ENCODE measurements at regions not wholly inside any gene's neighbourhood (a gene's known extent, or its start where the extent isn't known, plus 50 kb on each side); places are given as distances from the start of the nearest gene placed in this dataset.

DNA sequence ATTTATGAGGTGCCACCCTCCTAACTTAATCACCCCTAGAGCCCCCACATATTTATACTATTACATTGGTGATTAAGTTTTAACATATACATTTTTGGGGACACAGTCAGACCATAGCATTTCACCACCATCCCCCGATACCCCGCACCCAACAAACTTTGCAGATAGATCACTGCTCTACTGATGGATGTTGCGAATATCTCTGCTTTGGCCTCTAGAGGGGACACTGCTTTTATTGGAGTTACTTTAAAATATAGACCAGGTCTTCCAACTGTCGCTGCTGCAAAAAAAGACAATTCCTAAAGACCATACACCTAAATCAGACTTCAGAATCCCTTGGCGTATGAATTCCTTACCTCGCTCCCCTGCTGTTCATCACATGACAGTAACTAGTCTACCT lies 115.8 kb upstream of the FSHR start:
- CTCF ChIA-PET: no interaction called here

DNA sequence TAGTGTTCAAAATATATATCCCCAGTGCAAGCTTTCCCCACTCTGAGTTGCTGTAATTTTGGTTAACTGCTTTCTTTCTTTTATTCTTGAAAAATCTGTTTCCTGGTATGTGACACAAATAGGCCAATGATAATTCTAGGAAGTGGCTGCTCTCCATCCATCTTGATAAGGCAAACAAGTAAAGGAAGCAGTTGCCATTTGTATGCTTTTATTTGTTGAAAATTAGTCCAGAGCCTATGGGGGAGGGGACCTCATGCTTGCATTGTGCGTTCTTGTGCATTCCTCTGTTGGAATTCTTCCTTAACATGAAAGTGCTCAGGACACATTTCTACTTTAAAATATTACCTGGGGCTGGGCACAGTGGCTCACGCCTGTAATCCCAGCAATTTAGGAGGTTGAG lies 111.2 kb upstream of the FSHR start:
- H3K27ac ChIP-seq: no peak overlapping the region
- TF ChIP-seq, protein P1, sequence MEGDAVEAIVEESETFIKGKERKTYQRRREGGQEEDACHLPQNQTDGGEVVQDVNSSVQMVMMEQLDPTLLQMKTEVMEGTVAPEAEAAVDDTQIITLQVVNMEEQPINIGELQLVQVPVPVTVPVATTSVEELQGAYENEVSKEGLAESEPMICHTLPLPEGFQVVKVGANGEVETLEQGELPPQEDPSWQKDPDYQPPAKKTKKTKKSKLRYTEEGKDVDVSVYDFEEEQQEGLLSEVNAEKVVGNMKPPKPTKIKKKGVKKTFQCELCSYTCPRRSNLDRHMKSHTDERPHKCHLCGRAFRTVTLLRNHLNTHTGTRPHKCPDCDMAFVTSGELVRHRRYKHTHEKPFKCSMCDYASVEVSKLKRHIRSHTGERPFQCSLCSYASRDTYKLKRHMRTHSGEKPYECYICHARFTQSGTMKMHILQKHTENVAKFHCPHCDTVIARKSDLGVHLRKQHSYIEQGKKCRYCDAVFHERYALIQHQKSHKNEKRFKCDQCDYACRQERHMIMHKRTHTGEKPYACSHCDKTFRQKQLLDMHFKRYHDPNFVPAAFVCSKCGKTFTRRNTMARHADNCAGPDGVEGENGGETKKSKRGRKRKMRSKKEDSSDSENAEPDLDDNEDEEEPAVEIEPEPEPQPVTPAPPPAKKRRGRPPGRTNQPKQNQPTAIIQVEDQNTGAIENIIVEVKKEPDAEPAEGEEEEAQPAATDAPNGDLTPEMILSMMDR (conservative IDR thresholded peaks at IDR 0.05; ENCODE audit: low read depth): no peak
- no peak for DNase-seq (ENCODE audit: low spot score)
- ChIA-PET POLR2A (ENCODE audit: low non-redundant PET) (no interaction called here), CTCF (no interaction called here)

More for the DNA sequence above, 115.8 kb upstream of the FSHR start:
- POLR2A ChIA-PET (ENCODE audit: low non-redundant PET): no interaction called here
- TF ChIP-seq, protein P1 (conservative IDR thresholded peaks at IDR 0.05; ENCODE audit: low read depth): no peak
- H3K27ac ChIP-seq: no peak overlapping the region
- no peak for DNase-seq (ENCODE audit: low spot score)

DNA sequence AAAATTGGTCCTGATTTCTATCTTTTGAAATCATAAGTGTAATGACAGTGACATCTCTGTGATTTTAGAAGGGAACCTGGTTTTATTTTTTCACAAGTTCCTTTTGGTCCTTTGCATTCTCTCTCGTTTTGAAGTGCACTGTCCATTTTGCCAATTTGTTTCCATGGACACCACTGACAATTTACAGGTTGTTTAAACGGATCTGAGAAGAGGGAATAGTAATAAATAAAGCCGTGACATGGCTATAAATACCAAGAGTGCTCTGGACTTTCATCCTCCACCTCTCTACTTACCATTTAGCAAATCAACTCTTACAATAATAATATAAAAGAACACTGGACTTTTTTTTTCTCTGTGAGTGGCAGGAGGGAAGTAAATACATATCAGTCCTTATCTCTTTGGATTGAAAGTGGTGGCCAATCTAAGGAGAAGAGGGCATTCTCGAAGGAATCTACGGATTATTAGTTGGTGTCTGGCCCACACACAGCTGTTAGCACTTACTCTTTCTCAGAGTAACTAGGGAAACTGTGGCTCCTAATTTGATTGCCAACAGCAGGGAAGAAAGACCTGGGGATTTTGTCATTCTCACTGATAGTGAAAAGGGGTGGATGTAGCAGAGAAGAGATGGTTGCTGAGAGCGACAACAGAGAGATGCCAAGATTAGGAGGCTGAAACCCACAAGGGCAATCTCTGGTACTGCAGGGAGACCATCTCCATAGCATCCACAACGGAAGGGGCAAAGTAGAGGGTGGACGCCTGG lies 108.7 kb upstream of the FSHR start:
- CTCF ChIA-PET: no interaction called here
- POLR2A ChIA-PET (ENCODE audit: low non-redundant PET): no interaction called here
- DNase-seq (ENCODE audit: low spot score): no peak
- TF ChIP-seq, protein P1 (conservative IDR thresholded peaks at IDR 0.05; ENCODE audit: low read depth): no peak
- H3K27ac ChIP-seq: no peak overlapping the region

DNA sequence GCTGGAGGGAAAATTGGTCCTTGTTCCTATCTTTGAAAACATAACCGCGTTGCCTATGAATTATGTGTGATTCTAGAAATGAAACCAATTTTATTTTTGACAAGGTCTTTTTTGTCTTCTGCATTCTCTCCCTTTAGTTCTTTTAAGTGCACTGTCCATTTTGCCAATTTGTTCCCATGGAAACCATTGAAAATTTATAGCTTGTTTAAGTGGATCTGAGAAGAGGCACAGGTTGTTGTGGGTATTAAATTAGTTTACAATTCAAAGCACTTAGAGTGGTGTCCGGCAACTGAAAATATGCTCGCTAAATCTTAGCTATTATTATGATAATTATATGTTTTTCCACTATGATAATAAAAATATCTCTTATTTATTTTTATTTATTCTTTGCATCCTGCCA lies 107.5 kb upstream of the FSHR start:
- POLR2A ChIA-PET (ENCODE audit: low non-redundant PET): no interaction called here
- TF ChIP-seq, protein P1 (conservative IDR thresholded peaks at IDR 0.05; ENCODE audit: low read depth): no peak
- no peak overlapping the region for H3K27ac ChIP-seq
- CTCF ChIA-PET: no interaction called here
- no peak for DNase-seq (ENCODE audit: low spot score)

DNA sequence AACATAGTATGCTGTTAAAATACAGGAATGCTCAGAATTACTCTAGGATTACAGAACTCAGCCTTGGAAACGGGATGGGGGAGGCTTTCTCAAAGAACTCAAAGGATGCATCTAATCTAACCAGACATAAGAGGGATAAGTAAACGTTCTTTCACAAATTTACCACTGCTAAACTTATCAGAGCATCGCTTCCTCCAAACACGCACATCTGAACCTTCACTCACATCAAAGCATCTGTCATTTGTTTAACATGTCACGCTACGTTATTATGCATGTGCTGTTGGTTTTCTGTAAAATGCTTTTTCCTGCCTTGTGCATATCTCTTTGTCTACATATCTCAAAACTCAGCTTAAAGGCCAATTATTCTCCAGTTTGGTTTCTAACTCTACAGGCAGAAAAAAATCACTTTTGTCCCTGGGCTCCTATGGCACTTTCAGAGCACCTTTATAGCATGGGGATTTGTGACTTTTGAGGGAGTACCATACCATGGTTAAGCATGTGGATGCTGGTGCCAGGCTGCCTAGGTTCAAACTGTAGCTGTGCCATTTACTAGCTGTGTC lies 106.7 kb upstream of the FSHR start:
- no peak for DNase-seq (ENCODE audit: low spot score)
- no peak overlapping the region for H3K27ac ChIP-seq
- CTCF ChIA-PET: no interaction called here
- POLR2A ChIA-PET (ENCODE audit: low non-redundant PET): no interaction called here
- TF ChIP-seq, protein P1 (conservative IDR thresholded peaks at IDR 0.05; ENCODE audit: low read depth): no peak

DNA sequence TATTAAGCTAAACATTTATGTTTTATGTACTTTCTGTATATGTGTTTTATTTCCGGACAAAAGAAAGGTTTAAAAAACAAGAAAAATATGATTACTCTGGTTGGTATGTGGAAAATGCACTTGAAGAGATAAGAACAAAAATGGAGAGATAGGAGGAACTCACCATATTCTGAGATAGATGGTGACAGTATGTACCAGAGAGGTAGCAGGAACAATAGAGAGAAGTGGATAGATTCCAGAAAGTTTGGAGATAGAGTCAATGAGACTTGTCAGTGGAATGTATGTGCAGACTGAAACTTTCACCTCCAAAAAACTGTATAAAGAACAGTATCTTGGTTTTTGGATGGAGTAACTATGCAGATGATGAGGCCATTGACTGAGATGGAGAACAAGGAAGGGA lies 105.6 kb upstream of the FSHR start:
- DNase-seq (ENCODE audit: low spot score): no peak
- ChIA-PET POLR2A (ENCODE audit: low non-redundant PET) (no interaction called here), CTCF (interaction anchor here (0.5 to 0.6 kb wide), 2 partner anchors 13 to 649 kb away, joined by 3 to 4 read pairs; no protein-coding TSS in a partner anchor)
- TF ChIP-seq, protein P1 (conservative IDR thresholded peaks at IDR 0.05; ENCODE audit: low read depth): no peak
- no peak overlapping the region for H3K27ac ChIP-seq
